ENCODE measurements at regions not wholly inside any gene's neighbourhood (a gene's known extent, or its start where the extent isn't known, plus 50 kb on each side); places are given as distances from the start of the nearest gene placed in this dataset.
"Not testable (repeated sequence)": the region's sequence is repeated elsewhere in the genome, so short reads cannot be mapped to it uniquely, and the experiment has no call there.

DNA sequence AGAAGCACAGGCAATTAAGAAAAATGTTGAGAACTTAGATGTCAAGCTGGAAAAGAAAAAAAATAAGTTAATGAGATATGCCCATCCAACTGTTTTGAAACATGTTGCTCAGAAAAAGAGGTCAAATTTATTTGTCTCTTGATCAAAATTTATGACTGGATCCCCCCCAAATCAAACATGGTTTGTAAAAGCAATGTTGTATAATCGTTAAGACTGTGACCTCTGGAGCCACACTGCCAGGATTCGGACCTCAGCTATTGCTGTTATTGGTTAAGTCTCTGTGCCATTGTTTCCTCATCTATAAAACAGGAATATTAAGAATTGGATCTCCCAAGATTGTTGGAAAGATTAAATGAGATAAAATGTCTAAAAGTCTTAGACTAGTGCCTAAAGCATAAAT, 51.9 kb upstream of the LRRK2 start:
- FAIRE-seq (no peak), DNase-seq (ENCODE audit: insufficient read length, low spot score) (no peak)
- TF ChIP-seq POLR2AphosphoS5 (IDR thresholded peaks at IDR 0.05; ENCODE audit: low read depth, low read length): no peak
- TF ChIP-seq TAF1 (IDR thresholded peaks at IDR 0.05; ENCODE audit: low read depth, low read length): no peak
- no peak for TF ChIP-seq PAX5 (IDR thresholded peaks at IDR 0.05; ENCODE audit: insufficient read depth, low read length, severe bottlenecking)
- no peak for TF ChIP-seq SPI1 (IDR thresholded peaks at IDR 0.05; ENCODE audit: low read depth, low read length)
- no peak for TF ChIP-seq POLR2A (IDR thresholded peaks at IDR 0.05; ENCODE audit: low read depth, low read length)
- TF ChIP-seq POU2F2 (IDR thresholded peaks at IDR 0.05; ENCODE audit: low read depth, low read length): no peak

DNA sequence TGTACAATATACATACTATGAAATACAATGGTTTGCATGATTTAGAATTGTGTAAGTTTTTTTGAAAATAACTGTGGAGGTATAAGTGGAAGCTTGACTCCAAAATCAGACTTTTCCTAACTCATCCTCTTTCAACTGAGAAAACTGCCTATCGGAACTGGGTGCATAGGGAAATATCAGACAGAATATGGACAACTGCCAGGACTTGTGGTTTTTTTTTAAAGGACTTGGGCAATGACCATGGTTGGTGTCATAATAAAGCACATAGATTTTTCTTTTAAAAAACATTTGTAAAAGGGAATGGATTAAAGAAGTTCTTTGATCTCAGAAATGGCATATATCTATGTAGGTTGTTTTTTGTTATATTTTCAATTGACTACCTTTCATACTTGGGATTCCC, 53.3 kb upstream of the LRRK2 start:
- FAIRE-seq (no peak), DNase-seq (ENCODE audit: insufficient read length, low spot score) (no peak)
- TF ChIP-seq POU2F2 (IDR thresholded peaks at IDR 0.05; ENCODE audit: low read depth, low read length): no peak

DNA sequence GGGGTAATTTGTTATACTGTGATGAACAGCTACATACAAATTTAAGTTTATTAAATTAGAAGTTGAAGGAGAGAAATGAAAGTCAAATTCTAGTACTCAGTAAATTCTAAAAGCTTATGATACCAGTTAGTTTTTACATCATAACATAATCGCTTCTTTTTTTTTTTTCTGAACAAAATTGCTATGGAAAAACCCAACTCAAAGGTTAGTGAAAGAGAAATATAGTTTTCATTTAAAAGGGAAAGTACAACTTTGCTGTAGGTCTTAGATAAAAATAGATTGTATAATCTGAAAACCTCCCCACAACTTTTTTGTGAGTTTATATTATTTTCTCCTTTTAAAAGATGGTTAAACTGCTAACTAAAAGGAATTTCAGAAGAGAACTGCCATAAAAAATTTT, 53.7 kb upstream of the LRRK2 start:
- TF ChIP-seq TAF1 (IDR thresholded peaks at IDR 0.05; ENCODE audit: low read depth, low read length): no peak
- no peak for TF ChIP-seq POU2F2 (IDR thresholded peaks at IDR 0.05; ENCODE audit: low read depth, low read length)
- TF ChIP-seq POLR2A (IDR thresholded peaks at IDR 0.05; ENCODE audit: low read depth, low read length): no peak
- no peak for TF ChIP-seq SPI1 (IDR thresholded peaks at IDR 0.05; ENCODE audit: low read depth, low read length)
- TF ChIP-seq PAX5 (IDR thresholded peaks at IDR 0.05; ENCODE audit: insufficient read depth, low read length, severe bottlenecking): no peak
- no peak for TF ChIP-seq POLR2AphosphoS5 (IDR thresholded peaks at IDR 0.05; ENCODE audit: low read depth, low read length)
- FAIRE-seq (no peak), DNase-seq (ENCODE audit: insufficient read length, low spot score) (no peak)

DNA sequence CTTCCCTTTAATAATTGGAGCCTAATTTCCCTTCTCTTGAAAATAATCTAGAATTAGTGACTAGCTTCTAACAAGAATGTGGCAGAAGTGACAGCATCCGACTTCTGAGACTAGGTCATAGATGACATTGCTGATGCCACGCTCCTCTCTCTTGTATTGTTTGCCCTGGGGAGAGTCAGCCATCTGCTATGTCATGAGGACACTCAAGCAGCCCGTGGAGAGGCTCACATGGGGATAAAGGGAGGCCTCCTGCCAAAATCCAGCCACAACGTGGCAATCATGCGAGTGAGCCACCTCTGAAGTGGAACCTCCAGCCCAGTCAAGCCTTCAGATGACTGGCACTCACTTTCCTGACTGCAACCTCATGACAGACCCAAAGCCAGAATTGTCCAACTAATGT, 54.2 kb upstream of the LRRK2 start:
- TF ChIP-seq POLR2AphosphoS5 (IDR thresholded peaks at IDR 0.05; ENCODE audit: low read depth, low read length): no peak
- TF ChIP-seq TAF1 (IDR thresholded peaks at IDR 0.05; ENCODE audit: low read depth, low read length): no peak
- no peak for TF ChIP-seq SPI1 (IDR thresholded peaks at IDR 0.05; ENCODE audit: low read depth, low read length)
- no peak for TF ChIP-seq PAX5 (IDR thresholded peaks at IDR 0.05; ENCODE audit: insufficient read depth, low read length, severe bottlenecking)
- TF ChIP-seq POU2F2 (IDR thresholded peaks at IDR 0.05; ENCODE audit: low read depth, low read length): no peak
- TF ChIP-seq POLR2A (IDR thresholded peaks at IDR 0.05; ENCODE audit: low read depth, low read length): no peak
- DNase-seq (ENCODE audit: insufficient read length, low spot score) (no peak), FAIRE-seq (no peak)

DNA sequence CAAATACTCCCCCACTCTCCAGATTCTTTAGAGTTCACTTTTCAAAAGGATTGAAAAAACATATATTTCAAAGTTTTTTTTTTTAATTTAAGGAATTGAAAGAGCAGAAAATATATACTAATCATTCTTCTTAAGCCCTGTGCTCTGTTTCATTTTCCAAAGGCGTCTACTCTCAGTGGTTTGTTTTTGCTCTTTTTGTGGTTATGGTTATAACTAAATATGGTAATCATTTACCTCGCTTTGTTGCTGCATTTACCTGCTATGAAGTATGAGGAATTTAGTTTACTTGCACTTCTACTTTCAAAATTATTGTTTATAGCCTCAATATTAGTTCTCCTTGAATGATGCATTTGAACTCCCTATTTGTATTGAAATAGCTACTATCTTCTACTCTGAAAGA, 55.9 kb upstream of the LRRK2 start:
- no peak for DNase-seq (ENCODE audit: insufficient read length, low spot score)
- TF ChIP-seq TAF1 (IDR thresholded peaks at IDR 0.05; ENCODE audit: low read depth, low read length) (no peak), PAX5 (IDR thresholded peaks at IDR 0.05; ENCODE audit: insufficient read depth, low read length, severe bottlenecking) (no peak), POU2F2 (IDR thresholded peaks at IDR 0.05; ENCODE audit: low read depth, low read length) (no peak), POLR2AphosphoS5 (IDR thresholded peaks at IDR 0.05; ENCODE audit: low read depth, low read length) (no peak), SPI1 (IDR thresholded peaks at IDR 0.05; ENCODE audit: low read depth, low read length) (peak; percentile 48; the same call in 1 of the 2 replicates), POLR2A (IDR thresholded peaks at IDR 0.05; ENCODE audit: low read depth, low read length) (no peak)
- FAIRE-seq: peak; percentile 71

DNA sequence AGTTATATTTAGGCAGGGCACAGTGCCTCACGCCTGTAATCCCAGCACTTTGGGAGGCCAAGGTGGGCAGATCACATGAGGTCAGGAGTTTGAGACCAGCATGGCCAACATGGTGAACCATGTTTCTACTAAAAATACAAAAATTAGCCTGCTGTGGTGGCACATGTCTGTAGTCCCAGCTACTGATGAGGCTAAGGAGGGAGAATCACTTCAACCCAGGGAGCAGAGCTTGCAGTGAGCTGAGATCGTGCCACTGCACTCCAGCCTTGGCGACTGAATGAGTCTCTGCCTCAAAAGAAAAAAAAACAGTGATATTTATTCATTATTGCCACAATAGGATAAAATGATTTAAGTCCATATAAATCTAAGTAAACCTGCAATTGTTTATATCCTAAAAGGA, 56.4 kb upstream of the LRRK2 start:
- not testable (repeated sequence) for DNase-seq (ENCODE audit: insufficient read length, low spot score); FAIRE-seq

DNA sequence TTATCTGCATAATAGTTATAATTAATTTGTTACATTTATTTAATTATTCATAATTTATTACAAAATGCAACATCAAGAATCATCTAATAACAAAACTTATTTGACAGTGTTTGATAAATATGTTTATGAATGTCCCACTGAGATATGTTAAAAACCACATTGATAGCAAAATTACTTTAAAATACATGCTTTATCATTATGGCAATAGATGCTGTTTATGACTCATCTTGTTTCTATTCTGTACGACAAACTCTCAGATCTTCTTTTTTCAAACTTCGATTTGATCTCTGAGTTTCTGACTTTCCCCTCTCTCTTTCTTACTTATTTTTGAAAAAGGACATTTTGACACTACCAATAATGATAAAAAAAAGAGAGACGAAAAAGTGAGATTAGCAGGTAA, 56.8 kb upstream of the LRRK2 start:
- FAIRE-seq (no peak), DNase-seq (ENCODE audit: insufficient read length, low spot score) (no peak)
- TF ChIP-seq SPI1 (IDR thresholded peaks at IDR 0.05; ENCODE audit: low read depth, low read length) (peak; percentile 56; the same call in 1 of the 2 replicates), POLR2A (IDR thresholded peaks at IDR 0.05; ENCODE audit: low read depth, low read length) (no peak), POU2F2 (IDR thresholded peaks at IDR 0.05; ENCODE audit: low read depth, low read length) (no peak), POLR2AphosphoS5 (IDR thresholded peaks at IDR 0.05; ENCODE audit: low read depth, low read length) (no peak), PAX5 (IDR thresholded peaks at IDR 0.05; ENCODE audit: insufficient read depth, low read length, severe bottlenecking) (no peak)

DNA sequence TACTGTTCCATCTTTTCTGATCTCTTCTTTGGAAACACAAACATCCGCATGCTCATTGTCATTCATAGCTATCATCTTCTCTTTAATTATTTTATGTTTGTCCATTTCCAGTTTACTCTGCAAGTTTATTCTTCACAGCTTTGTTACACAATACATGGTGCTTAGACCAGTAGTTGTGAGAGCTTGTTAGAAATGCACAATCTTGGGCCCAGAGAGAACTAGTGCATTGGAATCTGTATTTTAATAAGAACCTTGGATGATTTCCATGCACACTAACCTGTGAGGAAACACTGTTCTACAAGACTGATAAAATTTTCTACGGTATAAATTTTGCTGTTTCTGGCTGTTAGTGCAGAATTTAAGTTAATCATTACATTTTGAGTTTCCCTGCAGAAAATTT, 59.3 kb upstream of the SLC2A13 start:
- no peak for DNase-seq (ENCODE audit: insufficient read length, low spot score)
- FAIRE-seq: no peak
- TF ChIP-seq POLR2AphosphoS5 (IDR thresholded peaks at IDR 0.05; ENCODE audit: low read depth, low read length) (no peak), TAF1 (IDR thresholded peaks at IDR 0.05; ENCODE audit: low read depth, low read length) (no peak), PAX5 (IDR thresholded peaks at IDR 0.05; ENCODE audit: insufficient read depth, low read length, severe bottlenecking) (no peak), SPI1 (IDR thresholded peaks at IDR 0.05; ENCODE audit: low read depth, low read length) (no peak), POLR2A (IDR thresholded peaks at IDR 0.05; ENCODE audit: low read depth, low read length) (no peak), POU2F2 (IDR thresholded peaks at IDR 0.05; ENCODE audit: low read depth, low read length) (no peak)

DNA sequence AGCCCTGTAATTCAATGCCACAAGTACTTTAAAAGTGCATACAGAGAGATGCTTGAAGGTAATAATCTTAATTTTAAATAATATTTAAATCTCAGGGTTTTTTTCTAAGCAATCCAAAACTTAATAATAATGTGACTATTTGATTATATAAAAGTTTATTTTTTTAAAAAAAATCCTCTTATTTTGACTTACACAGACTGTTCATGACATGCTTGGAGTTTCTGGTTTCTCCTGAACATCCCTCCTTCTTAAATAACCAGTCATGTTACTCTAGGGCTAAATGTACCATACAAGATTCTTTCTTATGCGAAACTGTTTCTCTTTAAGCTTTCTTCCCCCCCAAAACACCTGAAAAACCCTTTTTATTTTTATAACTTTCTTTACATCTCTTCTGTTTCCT, 58.2 kb upstream of the SLC2A13 start:
- FAIRE-seq (no peak), DNase-seq (ENCODE audit: insufficient read length, low spot score) (no peak)
- TF ChIP-seq SPI1 (IDR thresholded peaks at IDR 0.05; ENCODE audit: low read depth, low read length): no peak
- no peak for TF ChIP-seq PAX5 (IDR thresholded peaks at IDR 0.05; ENCODE audit: insufficient read depth, low read length, severe bottlenecking)
- TF ChIP-seq POU2F2 (IDR thresholded peaks at IDR 0.05; ENCODE audit: low read depth, low read length): no peak
- no peak for TF ChIP-seq POLR2AphosphoS5 (IDR thresholded peaks at IDR 0.05; ENCODE audit: low read depth, low read length)
- no peak for TF ChIP-seq POLR2A (IDR thresholded peaks at IDR 0.05; ENCODE audit: low read depth, low read length)
- TF ChIP-seq TAF1 (IDR thresholded peaks at IDR 0.05; ENCODE audit: low read depth, low read length): no peak

DNA sequence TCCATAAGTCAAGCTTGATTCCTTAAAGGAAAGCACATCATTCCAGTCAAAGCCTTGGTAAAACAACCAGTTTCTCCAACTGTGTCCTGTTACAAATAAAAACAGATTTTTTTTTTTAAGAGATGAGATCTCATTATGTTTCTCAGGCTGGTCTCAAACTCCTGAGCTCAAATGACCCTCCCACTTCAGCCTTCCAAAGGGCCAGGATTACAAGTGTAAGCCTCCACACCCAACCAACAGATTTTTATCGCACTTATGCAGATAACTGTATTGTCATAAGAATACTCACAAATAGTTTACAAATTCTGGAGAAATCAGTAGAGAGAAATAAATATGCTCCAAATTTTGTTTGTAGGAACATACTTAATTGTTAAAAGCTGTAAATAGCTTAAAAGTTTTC, 56.2 kb upstream of the SLC2A13 start:
- TF ChIP-seq POU2F2 (IDR thresholded peaks at IDR 0.05; ENCODE audit: low read depth, low read length): no peak
- TF ChIP-seq POLR2A (IDR thresholded peaks at IDR 0.05; ENCODE audit: low read depth, low read length): no peak
- no peak for TF ChIP-seq POLR2AphosphoS5 (IDR thresholded peaks at IDR 0.05; ENCODE audit: low read depth, low read length)
- TF ChIP-seq PAX5 (IDR thresholded peaks at IDR 0.05; ENCODE audit: insufficient read depth, low read length, severe bottlenecking): no peak
- TF ChIP-seq TAF1 (IDR thresholded peaks at IDR 0.05; ENCODE audit: low read depth, low read length): no peak
- TF ChIP-seq SPI1 (IDR thresholded peaks at IDR 0.05; ENCODE audit: low read depth, low read length): no peak
- DNase-seq (ENCODE audit: insufficient read length, low spot score): no peak
- no peak for FAIRE-seq
